Panc1 (cell line): ENCODE measurements at regions not wholly inside any gene's neighbourhood (a gene's known extent, or its start where the extent isn't known, plus 50 kb on each side); places are given as distances from the start of the nearest gene placed in this dataset.

ENCODE experiments used
- CTCF ChIP-seq: fragments of 450-650 bp; IDR thresholded peaks from 2 replicates; pipeline ENCODE4 v1.5.1; 2017; ENCODE audit warnings: mild to moderate bottlenecking
- POLR2AphosphoS5 ChIP-seq: IDR thresholded peaks from 2 replicates; pipeline ENCODE4 v1.6.1; 2012; ENCODE audit warnings: mild to moderate bottlenecking, low read depth, low read length, moderate library complexity
- REST ChIP-seq, 2 experiments: IDR thresholded peaks; 2 replicates each; pipeline ENCODE4 v1.6.1; 2011 to 2012; ENCODE audit warnings: low read depth in 2 of 2, control low read depth in 1 of 2, low read length in 1 of 2, mild to moderate bottlenecking in 1 of 2, moderate library complexity in 1 of 2; ENCODE audit not compliant: insufficient read depth in 1 of 2
- TCF7L2 ChIP-seq: IDR thresholded peaks from 2 replicates; pipeline ENCODE4 v1.6.1; 2011; ENCODE audit warnings: mild to moderate bottlenecking, low read depth, low read length, inconsistent platforms

GRCh38 chr12:59927032-59927431 is 331.2 kb downstream of the SLC16A7 start:
- TF ChIP-seq CTCF, result no peak
- TF ChIP-seq POLR2AphosphoS5, result no peak
- no peak for TF ChIP-seq TCF7L2
- TF ChIP-seq REST (IDR thresholded peaks at IDR 0.05; ENCODE audit: insufficient read depth in 1 of 2, low read depth in 2 of 2, low read length in 1 of 2), result no peak
